A549 (cell line): ENCODE measurements at regions not wholly inside any gene's neighbourhood (a gene's known extent, or its start where the extent isn't known, plus 50 kb on each side); places are given as distances from the start of the nearest gene placed in this dataset.

Source experiments
- ATAC-seq, 2 experiments: fragments of 200-7000 bp in 1 of 2; fragments of >200 bp in 1 of 2; cut with Nextera tagmentation in 1 of 2; cut with Tn5 transposase in 1 of 2; 3 replicates each; pipeline versions ENCODE4 v1.8.0 to v1.9.1; 2018 to 2020; ENCODE audit warnings: mild to moderate bottlenecking in 1 of 2, moderate library complexity in 1 of 2
- CTCF ChIA-PET: fragments of 300-600 bp; sonication (Branson Sonifier 250); formaldehyde crosslinking; extraction: SDS; loops from one replicate; lab custom pipeline; 2021; ENCODE audit warnings: antibody characterized with exemption, inconsistent platforms; lab: Yijun Ruan, JAX
- POLR2A ChIA-PET: fragments of 350-600 bp; formaldehyde crosslinking; extraction: SDS; loops from one replicate; lab custom pipeline; 2021; ENCODE audit warnings: antibody characterized with exemption, inconsistent platforms; lab: Yijun Ruan, JAX
- DNase-seq, 2 experiments: peaks; one replicate each; pipeline versions ENCODE4 v3.0.0 to v3.0.0-alpha.2; 2011 to 2016; ENCODE audit warnings: low read depth in 1 of 2, low spot score in 1 of 2
- FAIRE-seq: peaks from 2 replicates; lab custom pipeline; 2011; peaks lifted over from hg19 to GRCh38; lab: Jason Lieb, UNC
- H3K27ac ChIP-seq, 2 experiments: fragments of >200 bp; sonication (Bioruptor Twin); formaldehyde crosslinking; 3 replicates each; pipeline ENCODE4 v1.5.1; 2016 to 2017
- H3K4me1 ChIP-seq: fragments of >200 bp; sonication (Bioruptor Twin); formaldehyde crosslinking; 3 replicates; pipeline ENCODE4 v1.6.1; 2016
- H3K4me2 ChIP-seq: fragments of >200 bp; sonication (Bioruptor Twin); formaldehyde crosslinking; 3 replicates; pipeline ENCODE4 v1.6.1; 2016
- H3K4me3 ChIP-seq: fragments of >200 bp; sonication (Bioruptor Twin); formaldehyde crosslinking; 3 replicates; pipeline ENCODE4 v1.5.1; 2016
- H3K9me3 ChIP-seq: fragments of >200 bp; sonication (Bioruptor Twin); formaldehyde crosslinking; 3 replicates; pipeline ENCODE4 v1.6.1; 2016
- BCL3 ChIP-seq: fragments of >200 bp; sonication (Bioruptor Twin); formaldehyde crosslinking; IDR thresholded peaks from 3 replicates; pipeline ENCODE4 v1.6.1; 2016
- CBX8 ChIP-seq: fragments of 200-600 bp; sonication (generic); IDR thresholded peaks from 2 replicates; pipeline ENCODE4 v1.6.1; 2016
- CTCF ChIP-seq: fragments of >200 bp; sonication (Bioruptor Twin); formaldehyde crosslinking; IDR thresholded peaks from 3 replicates; pipeline ENCODE4 v1.5.1; 2016
- EHF ChIP-seq: fragments of 250-450 bp; sonication (Bioruptor Pico); IDR thresholded peaks from 2 replicates; pipeline ENCODE4 v1.5.0; 2020; ENCODE audit warnings: mild to moderate bottlenecking
- EP300 ChIP-seq, 2 experiments: fragments of >200 bp; sonication (Bioruptor Twin); formaldehyde crosslinking; IDR thresholded peaks; 2 replicates in 1 of 2; 3 replicates in 1 of 2; pipeline ENCODE4 v1.6.1; 2016 to 2017
- FOSL2 ChIP-seq, 2 experiments: fragments of 450-650 bp in 1 of 2; fragments of >200 bp in 1 of 2; sonication (Bioruptor Twin) in 1 of 2; formaldehyde crosslinking; IDR thresholded peaks; 2 replicates each; pipeline versions ENCODE4 v1.5.0 to v1.6.1; 2016 to 2020; ENCODE audit warnings: mild to moderate bottlenecking in 1 of 2, moderate library complexity in 1 of 2
- FOXS1 ChIP-seq: fragments of 250-450 bp; sonication (Bioruptor Pico); IDR thresholded peaks from 2 replicates; pipeline ENCODE4 v1.5.0; 2020; ENCODE audit warnings: mild to moderate bottlenecking, moderate library complexity
- GATA3 ChIP-seq: IDR thresholded peaks from 2 replicates; pipeline ENCODE4 v1.6.1; 2012; ENCODE audit warnings: borderline replicate concordance
- HOXB13 ChIP-seq: fragments of 250-450 bp; sonication (Bioruptor Pico); IDR thresholded peaks from 2 replicates; pipeline ENCODE4 v1.5.0; 2020; ENCODE audit warnings: low read depth, mild to moderate bottlenecking, moderate library complexity
- KDM5A ChIP-seq: fragments of 200-600 bp; sonication (generic); IDR thresholded peaks from 2 replicates; pipeline ENCODE4 v1.6.1; 2016; ENCODE audit warnings: antibody characterized with exemption, mild to moderate bottlenecking
- MYC ChIP-seq: IDR thresholded peaks from 2 replicates; pipeline ENCODE4 v1.6.1; 2012; ENCODE audit warnings: mild to moderate bottlenecking, inconsistent platforms, low read length, improper control_type of control experiment, borderline replicate concordance
- NPAS2 ChIP-seq: fragments of 250-450 bp; sonication (Bioruptor Pico); IDR thresholded peaks from 2 replicates; pipeline ENCODE4 v1.8.0; 2022; ENCODE audit warnings: mild to moderate bottlenecking, moderate library complexity, borderline replicate concordance
- PHF8 ChIP-seq: fragments of 200-600 bp; sonication (generic); IDR thresholded peaks from 2 replicates; pipeline ENCODE4 v1.6.1; 2016; ENCODE audit warnings: low read depth, mild to moderate bottlenecking, antibody characterized with exemption, moderate library complexity, borderline replicate concordance
- POLR2AphosphoS2 ChIP-seq: conservative IDR thresholded peaks from 2 replicates; pipeline ENCODE4 v1.6.1; 2012; ENCODE audit warnings: low read length, improper control_type of control experiment, inconsistent platforms
- RAD21 ChIP-seq, 2 experiments: fragments of >200 bp in 1 of 2; sonication (Bioruptor Twin) in 1 of 2; formaldehyde crosslinking in 1 of 2; IDR thresholded peaks in 1 of 2; conservative IDR thresholded peaks in 1 of 2; 2 replicates in 1 of 2; 3 replicates in 1 of 2; pipeline ENCODE4 v1.6.1; 2012 to 2018; ENCODE audit warnings: inconsistent platforms in 1 of 2
- RARB ChIP-seq: fragments of 250-450 bp; sonication (Bioruptor Pico); IDR thresholded peaks from 2 replicates; pipeline ENCODE4 v1.8.0; 2021; ENCODE audit warnings: mild to moderate bottlenecking, moderate library complexity
- RCOR1 ChIP-seq: fragments of 150-350 bp; IDR thresholded peaks from 2 replicates; pipeline ENCODE4 v1.6.1; 2014; ENCODE audit warnings: antibody characterized with exemption, low read length, low read depth
- RNF2 ChIP-seq: fragments of 200-600 bp; sonication (generic); IDR thresholded peaks from 2 replicates; pipeline ENCODE4 v1.6.1; 2016; ENCODE audit warnings: low read depth, mild to moderate bottlenecking, antibody characterized with exemption, moderate library complexity, borderline replicate concordance
- SREBF2 ChIP-seq: fragments of 450-650 bp; IDR thresholded peaks from 2 replicates; pipeline ENCODE4 v1.6.1; 2014; ENCODE audit warnings: mild to moderate bottlenecking, moderate library complexity
- TFCP2L1 ChIP-seq: fragments of 250-450 bp; sonication (Bioruptor Pico); IDR thresholded peaks from 2 replicates; pipeline ENCODE4 v1.5.0; 2021; ENCODE audit warnings: mild to moderate bottlenecking
- TP53 ChIP-seq: fragments of 250-450 bp; sonication (Bioruptor Pico); IDR thresholded peaks from 2 replicates; pipeline ENCODE4 v1.5.0; 2021; ENCODE audit warnings: mild to moderate bottlenecking, moderate library complexity
- WGBS: methylation state at CpG from one replicate; pipeline ENCODE4 v1.1.6; 2017; ENCODE audit errors: missing lambda C conversion rate; 5-methylcytosine and 5-hydroxymethylcytosine counted together
- TF ChIP-seq, protein P1 (sequence below): fragments of 250-450 bp; sonication (Bioruptor Pico); IDR thresholded peaks from 2 replicates; pipeline ENCODE4 v1.5.0; 2020; ENCODE audit warnings: low read depth, mild to moderate bottlenecking, moderate library complexity
- TF ChIP-seq, protein P2 (sequence below): fragments of 450-650 bp; IDR thresholded peaks from 2 replicates; pipeline ENCODE4 v1.6.1; 2014; ENCODE audit warnings: antibody characterized with exemption

DNA sequence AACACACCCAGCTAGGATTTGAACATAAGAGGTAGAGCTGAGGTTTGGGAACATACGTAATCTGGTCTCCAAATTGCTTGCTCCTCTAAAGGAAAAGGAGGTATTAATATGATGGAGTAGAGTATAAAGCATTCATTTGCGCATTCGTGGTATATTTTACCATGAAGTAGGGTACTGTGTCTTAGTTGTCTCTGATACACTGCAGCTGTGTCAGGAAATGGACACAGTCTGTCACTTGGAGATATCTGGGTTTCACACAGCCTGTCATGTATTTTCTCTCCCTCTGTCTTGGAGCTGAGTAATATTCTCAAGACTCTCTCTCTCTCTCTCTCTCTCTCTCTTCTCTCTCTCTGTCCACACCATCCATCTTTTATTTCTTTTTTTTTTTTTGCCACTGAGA lies 274.8 kb upstream of the UGT8 start:
- POLR2A ChIA-PET, result no interaction called here
- H3K4me1 ChIP-seq, result no peaks in the 10 kb centered on the region
- H3K4me2 ChIP-seq, result no peak overlapping the region
- no peak overlapping the region for H3K27ac ChIP-seq
- FAIRE-seq (no peak), DNase-seq (no peak), ATAC-seq (no peak)
- no peaks in the 10 kb centered on the region for H3K9me3 ChIP-seq
- 58% methylated on average over 3 of the region's 3 CpGs for WGBS
- CTCF ChIA-PET, result no interaction called here
- TF ChIP-seq FOSL2 (IDR thresholded peaks at IDR 0.05), result no peak
- no peak for TF ChIP-seq FOSL2 (CRISPR knock-in tag; IDR thresholded peaks at IDR 0.05)
- no peak for TF ChIP-seq RAD21 (conservative IDR thresholded peaks at IDR 0.05 in 1 of 2, IDR thresholded peaks at IDR 0.05 in 1 of 2)
- no peak for TF ChIP-seq SREBF2
- no peak for TF ChIP-seq CTCF
- H3K4me3 ChIP-seq, result no peak overlapping the region

DNA sequence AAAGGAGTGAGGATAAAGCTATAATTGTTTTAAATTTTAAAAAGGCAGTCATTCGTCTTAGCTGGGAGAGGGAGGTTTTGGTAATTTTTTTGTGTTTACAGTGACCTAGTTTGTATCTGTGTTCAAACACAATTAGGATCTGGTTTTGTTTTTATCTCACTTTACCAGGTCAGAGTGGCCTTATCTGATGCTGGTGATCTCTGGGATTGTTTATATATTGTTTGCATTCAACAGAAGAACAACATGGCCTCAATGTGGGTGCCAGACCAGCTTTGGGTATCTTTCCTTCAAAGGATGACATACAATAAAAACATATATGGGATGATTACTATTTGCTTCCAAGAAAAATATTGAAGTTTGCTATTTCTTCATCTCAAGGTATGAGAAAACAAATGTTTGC lies 272.2 kb upstream of the UGT8 start:
- WGBS, result 44% methylated on average over 1 of the region's 1 CpG
- no peaks in the 10 kb centered on the region for H3K4me1 ChIP-seq
- no peak overlapping the region for H3K4me3 ChIP-seq
- TF ChIP-seq, protein P1, sequence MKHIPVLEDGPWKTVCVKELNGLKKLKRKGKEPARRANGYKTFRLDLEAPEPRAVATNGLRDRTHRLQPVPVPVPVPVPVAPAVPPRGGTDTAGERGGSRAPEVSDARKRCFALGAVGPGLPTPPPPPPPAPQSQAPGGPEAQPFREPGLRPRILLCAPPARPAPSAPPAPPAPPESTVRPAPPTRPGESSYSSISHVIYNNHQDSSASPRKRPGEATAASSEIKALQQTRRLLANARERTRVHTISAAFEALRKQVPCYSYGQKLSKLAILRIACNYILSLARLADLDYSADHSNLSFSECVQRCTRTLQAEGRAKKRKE (CRISPR knock-in tag), result no peak
- TF ChIP-seq HOXB13 (no peak), MYC (no peak), BCL3 (no peak), FOXS1 (CRISPR knock-in tag) (no peak), RARB (no peak), RNF2 (no peak), KDM5A (no peak), TP53 (CRISPR knock-in tag) (no peak), FOSL2 (IDR thresholded peaks at IDR 0.05) (no peak), FOSL2 (CRISPR knock-in tag; IDR thresholded peaks at IDR 0.05) (no peak), NPAS2 (CRISPR knock-in tag) (no peak), CBX8 (no peak), EP300 (IDR thresholded peaks at IDR 0.05) (no peak), RCOR1 (no peak), GATA3 (no peak), PHF8 (no peak), EHF (no peak), POLR2AphosphoS2 (no peak), TFCP2L1 (CRISPR knock-in tag) (no peak)
- TF ChIP-seq, protein P2, sequence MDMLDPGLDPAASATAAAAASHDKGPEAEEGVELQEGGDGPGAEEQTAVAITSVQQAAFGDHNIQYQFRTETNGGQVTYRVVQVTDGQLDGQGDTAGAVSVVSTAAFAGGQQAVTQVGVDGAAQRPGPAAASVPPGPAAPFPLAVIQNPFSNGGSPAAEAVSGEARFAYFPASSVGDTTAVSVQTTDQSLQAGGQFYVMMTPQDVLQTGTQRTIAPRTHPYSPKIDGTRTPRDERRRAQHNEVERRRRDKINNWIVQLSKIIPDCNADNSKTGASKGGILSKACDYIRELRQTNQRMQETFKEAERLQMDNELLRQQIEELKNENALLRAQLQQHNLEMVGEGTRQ, result no peak
- FAIRE-seq, result no peak
- no peak overlapping the region for H3K27ac ChIP-seq
- ATAC-seq, result no peak
- DNase-seq, result no peak
- H3K9me3 ChIP-seq, result no peaks in the 10 kb centered on the region
- POLR2A ChIA-PET, result no interaction called here
- CTCF ChIA-PET, result no interaction called here
- no peak overlapping the region for H3K4me2 ChIP-seq
